ENCODE measurements at regions not wholly inside any gene's neighbourhood (a gene's known extent, or its start where the extent isn't known, plus 50 kb on each side); places are given as distances from the start of the nearest gene placed in this dataset.
"Not testable (repeated sequence)": the region's sequence is repeated elsewhere in the genome, so short reads cannot be mapped to it uniquely, and the experiment has no call there.

- no peak for DNase-seq
These were observed 404.4 kb downstream of the KCNA4 start for GRCh38 chr11:29612423-29612822.

- no peak for DNase-seq
These were observed 410.3 kb downstream of the KCNA4 start for GRCh38 chr11:29606330-29607031.

GRCh38 chr11:29600151-29600575, 416.7 kb downstream of the KCNA4 start:
- DNase-seq: not testable (repeated sequence)

- no peak for DNase-seq
These were observed 432.5 kb downstream of the KCNA4 start for GRCh38 chr11:29584342-29584741.

GRCh38 chr11:29578806-29579205, 438.0 kb downstream of the KCNA4 start:
- no peak for DNase-seq

GRCh38 chr11:29564486-29564885, 452.3 kb downstream of the KCNA4 start:
- DNase-seq: no peak

- no peak for DNase-seq
These were observed 454.6 kb downstream of the KCNA4 start for GRCh38 chr11:29562183-29562582.

GRCh38 chr11:29553990-29554389, 462.8 kb downstream of the KCNA4 start:
- no peak for DNase-seq

- no peak for DNase-seq
These were observed 478.3 kb downstream of the KCNA4 start for GRCh38 chr11:29538339-29539036.

GRCh38 chr11:29534836-29535235, 482.0 kb downstream of the KCNA4 start:
- no peak for DNase-seq

- DNase-seq: no peak
These were observed 485.9 kb downstream of the KCNA4 start for GRCh38 chr11:29530961-29531360.

- DNase-seq: peak; percentile 97
These were observed 489.4 kb downstream of the KCNA4 start for GRCh38 chr11:29527391-29527936.

GRCh38 chr11:29518389-29519174, 498.2 kb downstream of the KCNA4 start:
- peak; percentile 90 for DNase-seq

- no peak for DNase-seq
These were observed 505.4 kb downstream of the KCNA4 start for GRCh38 chr11:29511394-29511793.

GRCh38 chr11:29507376-29507775, 509.5 kb downstream of the KCNA4 start:
- no peak for DNase-seq

- DNase-seq: no peak
These were observed 521.2 kb downstream of the KCNA4 start for GRCh38 chr11:29495676-29496075.

- DNase-seq: no peak
These were observed 525.9 kb downstream of the KCNA4 start for GRCh38 chr11:29490938-29491337.

- DNase-seq: no peak
These were observed 530.5 kb downstream of the KCNA4 start for GRCh38 chr11:29486301-29486700.

- no peak for DNase-seq
These were observed 531.2 kb downstream of the KCNA4 start for GRCh38 chr11:29485641-29486040.

GRCh38 chr11:29484548-29484947, 532.3 kb downstream of the KCNA4 start:
- no peak for DNase-seq

- no peak for DNase-seq
These were observed 533.0 kb downstream of the KCNA4 start for GRCh38 chr11:29483831-29484230.

GRCh38 chr11:29482510-29482909, 534.3 kb downstream of the KCNA4 start:
- no peak for DNase-seq

- DNase-seq: no peak
These were observed 535.1 kb downstream of the KCNA4 start for GRCh38 chr11:29481738-29482137.
